ENCODE measurements at regions not wholly inside any gene's neighbourhood (a gene's known extent, or its start where the extent isn't known, plus 50 kb on each side); places are given as distances from the start of the nearest gene placed in this dataset.
A peak's percentile ranks its signal among the peaks of the same experiment; 100 is the strongest.

DNA sequence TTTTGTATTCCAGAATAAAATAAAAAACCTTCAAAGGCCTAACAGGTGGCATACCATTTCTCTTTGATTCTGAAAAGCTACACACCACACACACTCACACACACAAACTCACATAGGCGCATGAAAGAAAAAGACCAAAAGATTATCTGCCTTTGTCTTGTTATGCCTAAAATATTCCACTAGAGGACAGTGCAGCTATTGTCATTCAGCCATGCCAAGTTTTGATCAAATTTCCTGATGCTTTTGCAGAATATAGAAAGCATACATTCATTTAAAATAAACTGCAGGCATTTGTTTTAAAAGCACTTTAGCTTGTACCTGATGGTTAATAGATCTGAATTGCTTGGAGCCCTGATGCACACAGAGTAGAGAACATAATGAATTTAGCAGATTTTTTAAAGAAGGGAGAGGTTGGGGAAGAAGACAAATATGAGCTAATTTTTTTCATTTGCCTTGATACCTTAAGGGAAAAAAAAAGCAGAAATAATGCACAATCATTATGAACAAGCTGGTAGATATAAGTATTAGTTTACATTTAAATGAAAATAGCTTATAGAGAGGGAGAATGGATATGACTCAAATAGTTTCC lies 1766.9 kb upstream of the SEL1L start:
- TF ChIP-seq, protein P1, sequence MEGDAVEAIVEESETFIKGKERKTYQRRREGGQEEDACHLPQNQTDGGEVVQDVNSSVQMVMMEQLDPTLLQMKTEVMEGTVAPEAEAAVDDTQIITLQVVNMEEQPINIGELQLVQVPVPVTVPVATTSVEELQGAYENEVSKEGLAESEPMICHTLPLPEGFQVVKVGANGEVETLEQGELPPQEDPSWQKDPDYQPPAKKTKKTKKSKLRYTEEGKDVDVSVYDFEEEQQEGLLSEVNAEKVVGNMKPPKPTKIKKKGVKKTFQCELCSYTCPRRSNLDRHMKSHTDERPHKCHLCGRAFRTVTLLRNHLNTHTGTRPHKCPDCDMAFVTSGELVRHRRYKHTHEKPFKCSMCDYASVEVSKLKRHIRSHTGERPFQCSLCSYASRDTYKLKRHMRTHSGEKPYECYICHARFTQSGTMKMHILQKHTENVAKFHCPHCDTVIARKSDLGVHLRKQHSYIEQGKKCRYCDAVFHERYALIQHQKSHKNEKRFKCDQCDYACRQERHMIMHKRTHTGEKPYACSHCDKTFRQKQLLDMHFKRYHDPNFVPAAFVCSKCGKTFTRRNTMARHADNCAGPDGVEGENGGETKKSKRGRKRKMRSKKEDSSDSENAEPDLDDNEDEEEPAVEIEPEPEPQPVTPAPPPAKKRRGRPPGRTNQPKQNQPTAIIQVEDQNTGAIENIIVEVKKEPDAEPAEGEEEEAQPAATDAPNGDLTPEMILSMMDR (IDR thresholded peaks at IDR 0.05): peak; percentile 50 to 88 (median 80)
- TF ChIP-seq POLR2A (IDR thresholded peaks at IDR 0.05): no peak

Measured in sigmoid colon (tissue), 3 donors.